LNCAP (cell line): ENCODE measurements at regions not wholly inside any gene's neighbourhood (a gene's known extent, or its start where the extent isn't known, plus 50 kb on each side); places are given as distances from the start of the nearest gene placed in this dataset.

ENCODE experiments used
- TF ChIP-seq, protein P1 (sequence below): fragments of 450-650 bp; IDR thresholded peaks from 2 replicates; pipeline ENCODE4 v1.5.1; 2017; ENCODE audit warnings: mild to moderate bottlenecking

DNA sequence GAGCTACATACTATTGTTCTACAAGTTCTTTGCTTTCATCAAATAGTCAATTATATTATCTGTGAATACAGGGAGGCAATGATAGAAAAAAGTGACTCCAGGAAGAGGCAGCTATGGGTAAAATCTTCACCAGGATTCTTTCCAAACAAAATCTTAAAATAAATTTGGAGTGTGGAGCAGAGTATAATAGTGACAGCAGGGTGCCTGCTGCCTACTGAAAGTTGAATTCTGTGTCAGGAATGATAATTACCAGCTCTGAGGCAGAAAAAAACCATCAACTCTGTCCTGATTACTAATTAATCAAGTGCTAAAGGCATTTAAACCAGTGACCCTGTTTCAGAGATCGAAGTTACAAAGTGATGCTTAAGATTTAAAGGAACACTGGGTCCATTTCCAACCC lies 148.0 kb downstream of the DIPK2A start:
- TF ChIP-seq, protein P1, sequence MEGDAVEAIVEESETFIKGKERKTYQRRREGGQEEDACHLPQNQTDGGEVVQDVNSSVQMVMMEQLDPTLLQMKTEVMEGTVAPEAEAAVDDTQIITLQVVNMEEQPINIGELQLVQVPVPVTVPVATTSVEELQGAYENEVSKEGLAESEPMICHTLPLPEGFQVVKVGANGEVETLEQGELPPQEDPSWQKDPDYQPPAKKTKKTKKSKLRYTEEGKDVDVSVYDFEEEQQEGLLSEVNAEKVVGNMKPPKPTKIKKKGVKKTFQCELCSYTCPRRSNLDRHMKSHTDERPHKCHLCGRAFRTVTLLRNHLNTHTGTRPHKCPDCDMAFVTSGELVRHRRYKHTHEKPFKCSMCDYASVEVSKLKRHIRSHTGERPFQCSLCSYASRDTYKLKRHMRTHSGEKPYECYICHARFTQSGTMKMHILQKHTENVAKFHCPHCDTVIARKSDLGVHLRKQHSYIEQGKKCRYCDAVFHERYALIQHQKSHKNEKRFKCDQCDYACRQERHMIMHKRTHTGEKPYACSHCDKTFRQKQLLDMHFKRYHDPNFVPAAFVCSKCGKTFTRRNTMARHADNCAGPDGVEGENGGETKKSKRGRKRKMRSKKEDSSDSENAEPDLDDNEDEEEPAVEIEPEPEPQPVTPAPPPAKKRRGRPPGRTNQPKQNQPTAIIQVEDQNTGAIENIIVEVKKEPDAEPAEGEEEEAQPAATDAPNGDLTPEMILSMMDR, result no peak

DNA sequence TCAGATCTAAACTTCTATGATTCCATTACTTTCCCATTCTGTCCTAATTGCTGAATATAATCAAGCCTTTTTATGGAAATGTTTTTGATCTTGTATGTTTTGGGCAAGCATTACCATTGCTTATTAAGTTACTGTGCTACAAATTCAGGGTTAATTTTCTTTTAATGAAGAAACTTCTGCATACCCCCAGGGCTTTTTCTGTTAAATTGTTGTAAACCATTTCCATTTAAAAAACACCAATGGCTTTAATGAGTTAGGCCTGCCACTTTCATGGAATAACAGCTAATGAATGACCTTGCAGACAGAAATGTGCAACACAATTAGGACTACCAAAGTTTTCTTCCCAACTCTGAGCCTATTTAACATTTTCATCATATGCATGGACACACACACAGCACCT lies 150.0 kb downstream of the DIPK2A start:
- TF ChIP-seq, protein P1, result no peak

DNA sequence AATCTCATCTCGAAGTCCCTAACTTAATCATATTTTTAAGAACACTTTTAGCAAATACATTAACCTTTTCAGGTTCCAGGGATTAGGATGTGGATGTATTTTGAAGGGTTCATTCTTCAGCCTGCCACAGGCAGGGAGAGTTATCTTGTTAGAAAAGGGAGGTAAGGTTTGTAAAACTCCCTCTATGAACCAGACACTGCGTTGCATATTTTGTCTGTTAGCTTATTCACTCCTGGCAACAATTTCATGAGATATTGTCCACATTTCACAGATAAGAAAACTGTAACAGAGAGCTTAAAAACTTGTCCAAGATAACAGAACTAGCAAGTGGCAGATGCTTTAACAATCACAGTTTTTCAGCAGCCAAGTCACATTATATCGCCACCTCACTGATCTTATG lies 155.4 kb downstream of the DIPK2A start:
- TF ChIP-seq, protein P1, result no peak

DNA sequence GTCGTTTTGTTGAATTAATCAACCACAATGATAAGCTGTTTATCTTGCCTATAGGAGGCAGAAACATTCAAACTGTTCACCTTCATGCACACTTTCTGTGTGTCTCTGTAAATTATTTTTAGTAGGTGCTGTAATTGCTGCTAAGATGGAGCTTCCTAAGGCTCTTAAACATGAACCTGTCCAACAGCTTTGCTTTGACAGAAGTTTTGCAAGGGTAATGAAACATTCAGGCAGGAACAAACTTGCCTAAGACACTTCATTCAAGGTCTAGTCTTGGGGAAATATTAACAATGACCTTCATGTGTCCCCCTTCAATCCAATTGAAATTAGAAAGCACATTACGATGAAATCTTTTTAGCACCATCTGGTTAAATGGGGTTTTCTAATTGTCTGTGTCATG lies 156.1 kb downstream of the DIPK2A start:
- TF ChIP-seq, protein P1, result no peak

DNA sequence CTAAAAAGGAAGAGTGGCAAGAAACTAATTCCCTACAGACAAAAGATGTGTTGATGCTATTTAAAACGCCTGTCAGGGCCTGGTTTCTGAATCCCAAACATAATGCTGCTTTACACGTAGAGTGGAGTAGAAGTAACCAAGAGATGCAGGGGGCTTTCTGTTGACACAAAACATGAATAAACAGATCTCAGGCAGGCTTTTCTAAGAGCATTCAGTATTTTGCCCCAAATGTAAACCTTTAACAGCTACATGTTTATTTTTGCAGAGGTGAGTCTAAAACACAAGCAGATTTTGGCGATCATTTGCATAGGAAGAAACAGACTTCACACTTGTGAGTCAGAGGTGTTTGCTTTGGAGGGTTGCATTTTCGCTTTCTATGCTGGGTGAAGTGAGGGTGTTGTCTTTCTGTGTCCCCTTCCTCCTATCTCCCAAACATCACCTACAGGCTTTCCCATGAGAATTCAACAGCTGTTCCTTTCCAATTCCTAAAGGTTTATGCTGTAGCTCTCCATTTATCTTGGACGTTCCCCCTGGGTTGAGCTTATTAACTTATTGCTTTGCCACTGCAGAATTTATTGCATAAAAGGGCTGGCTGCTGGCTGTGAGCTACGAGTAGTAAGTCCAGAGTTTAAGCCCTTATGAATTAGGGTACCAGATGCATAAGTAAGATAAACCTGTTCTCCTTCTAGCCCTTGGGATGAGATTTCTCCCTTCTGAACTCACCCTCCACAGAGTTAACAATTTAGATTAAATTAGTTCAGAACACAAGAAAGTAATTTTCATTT lies 156.7 kb downstream of the DIPK2A start:
- TF ChIP-seq, protein P1, result no peak

DNA sequence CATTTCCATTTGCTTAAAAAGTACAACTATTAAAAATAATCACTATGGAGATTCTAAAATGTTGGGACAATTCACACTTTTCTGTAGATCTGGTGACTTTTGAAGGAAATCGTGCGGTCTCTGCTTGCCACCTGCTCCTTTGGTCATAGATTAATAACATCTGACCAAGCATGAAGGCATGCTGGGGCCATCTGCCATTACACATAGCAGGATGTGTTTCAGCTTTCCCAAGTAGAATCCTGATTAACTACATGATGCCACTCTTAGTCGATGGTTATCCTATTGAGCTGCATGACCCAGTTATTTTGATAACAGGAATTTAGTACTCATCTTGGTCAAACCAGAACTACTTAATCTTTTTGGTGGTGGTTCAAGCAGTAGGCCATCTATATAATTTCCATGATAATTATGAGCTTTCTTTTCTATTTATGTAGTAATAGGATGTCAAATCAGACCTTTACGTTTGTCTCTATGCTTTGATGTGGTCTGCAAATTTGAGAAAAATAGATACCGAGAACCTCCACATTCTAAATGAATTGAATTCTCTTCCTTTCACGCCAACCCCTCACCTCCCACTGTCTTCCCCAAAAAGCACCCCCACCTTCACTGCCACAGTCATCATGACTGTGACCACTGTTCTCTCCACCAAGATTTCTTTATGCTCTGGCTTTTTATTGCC lies 158.1 kb downstream of the DIPK2A start:
- TF ChIP-seq, protein P1, result no peak

DNA sequence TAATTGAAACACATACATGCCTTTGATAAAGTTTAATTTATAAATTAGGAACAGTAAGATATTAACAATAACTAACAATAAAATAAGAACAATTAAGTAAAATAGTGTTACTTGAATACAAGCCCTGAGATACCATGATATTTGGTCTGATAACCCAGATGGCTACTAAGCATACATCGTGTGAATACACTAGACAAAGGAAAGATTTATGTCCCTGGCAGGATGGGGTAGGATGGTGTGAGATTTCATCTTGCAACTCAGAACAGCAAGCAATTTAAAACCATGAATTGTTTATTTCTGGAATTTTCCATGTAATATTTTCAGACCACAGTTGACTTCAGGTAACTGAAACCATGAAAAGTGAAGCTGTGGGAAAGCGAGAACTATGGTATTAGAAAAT lies 169.5 kb downstream of the DIPK2A start:
- TF ChIP-seq, protein P1, result no peak
